DMS 273 (cell line): ENCODE measurements at regions not wholly inside any gene's neighbourhood (a gene's known extent, or its start where the extent isn't known, plus 50 kb on each side); places are given as distances from the start of the nearest gene placed in this dataset.
"Not testable (repeated sequence)": the region's sequence is repeated elsewhere in the genome, so short reads cannot be mapped to it uniquely, and the experiment has no call there.

Experiments used
- DNase-seq: peaks from one replicate; lab custom pipeline; 2025; ENCODE audit not compliant: unreplicated experiment; lab: John Stamatoyannopoulos, UW

DNA sequence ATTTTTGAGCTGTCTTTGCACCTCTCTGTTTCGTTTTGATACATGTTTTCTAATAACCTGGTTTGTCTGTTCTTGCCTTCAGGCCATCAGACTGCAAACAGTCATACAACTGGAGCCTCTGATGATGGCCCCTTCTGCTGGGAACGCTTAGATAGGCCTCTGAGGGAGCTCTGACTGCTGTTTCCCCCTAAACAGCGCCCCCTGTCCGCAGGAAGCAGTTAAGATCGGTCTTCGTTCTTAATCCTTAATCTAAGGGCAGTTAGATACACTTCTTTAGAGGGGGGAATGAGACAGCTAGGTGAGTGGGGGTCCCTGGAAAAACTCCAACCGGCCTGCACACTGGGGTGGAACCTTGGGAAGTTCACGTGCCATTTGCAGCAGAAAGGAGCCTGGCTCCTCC lies 1338.8 kb upstream of the SEL1L start:
- DNase-seq, result peak; percentile 24

DNA sequence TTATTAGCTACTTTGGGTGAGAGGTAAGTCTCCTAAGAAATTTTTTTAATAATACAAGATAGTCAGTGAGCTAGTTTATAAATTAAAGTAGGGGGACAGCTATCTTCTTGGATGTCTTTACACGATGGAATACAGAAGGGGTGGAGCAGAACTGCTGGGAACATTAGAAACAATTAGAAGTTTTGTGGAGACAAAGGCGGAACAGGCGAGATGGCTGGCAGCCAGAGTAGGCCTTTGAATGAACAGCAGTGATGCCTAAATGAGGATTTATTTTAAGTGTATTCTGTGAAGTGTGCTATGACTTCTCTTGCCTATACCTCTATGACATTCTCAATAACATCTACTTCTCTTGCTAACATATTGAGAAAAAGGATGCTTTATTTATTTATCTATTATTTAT lies 1345.3 kb upstream of the SEL1L start:
- no peak for DNase-seq

DNA sequence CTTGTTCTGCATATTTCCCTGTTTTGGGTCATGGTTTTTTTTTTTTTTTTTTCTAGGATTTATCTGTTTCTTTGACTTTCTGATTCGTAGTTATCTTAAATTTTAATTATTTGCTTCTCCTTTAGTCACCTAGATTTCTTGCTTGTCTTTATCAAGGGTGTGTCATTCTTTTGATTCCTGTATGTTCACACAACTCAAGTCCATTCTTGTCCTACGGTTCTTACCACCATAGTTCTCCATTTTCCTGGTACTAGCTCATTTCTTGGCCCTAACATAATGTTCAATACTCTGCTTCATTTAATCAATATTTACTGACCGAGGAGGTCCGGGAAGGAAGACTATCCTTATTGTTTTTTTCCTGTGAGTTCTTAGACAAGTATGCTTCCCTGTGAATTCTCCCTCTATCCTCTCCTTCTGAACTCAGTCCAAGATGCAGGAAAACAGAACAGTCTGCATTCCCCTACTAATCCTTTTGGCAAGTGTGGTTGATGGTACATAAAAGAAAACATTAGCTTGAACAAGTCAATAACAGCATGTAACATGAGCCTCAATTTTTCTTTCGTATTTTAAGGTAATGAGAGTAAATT lies 1346.4 kb upstream of the SEL1L start:
- DNase-seq, result no peak

DNA sequence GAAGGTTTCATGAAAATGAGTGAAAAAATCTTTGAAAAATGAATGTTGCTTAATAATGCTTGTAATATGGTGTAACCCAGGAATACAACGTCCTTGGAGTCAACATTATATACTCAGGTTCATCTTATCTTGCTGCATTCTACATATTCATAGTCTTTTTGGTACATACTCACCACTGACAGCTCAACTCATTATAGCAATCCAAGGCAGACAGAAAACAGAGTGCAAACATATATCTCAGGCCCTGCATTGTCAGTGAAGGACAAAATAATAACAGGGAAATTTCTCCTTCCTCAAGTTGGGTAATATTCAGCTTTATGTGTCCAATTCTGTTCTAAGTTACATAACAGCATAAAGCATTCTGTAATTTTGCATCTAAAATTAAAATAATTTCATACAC lies 1353.0 kb upstream of the SEL1L start:
- no peak for DNase-seq

DNA sequence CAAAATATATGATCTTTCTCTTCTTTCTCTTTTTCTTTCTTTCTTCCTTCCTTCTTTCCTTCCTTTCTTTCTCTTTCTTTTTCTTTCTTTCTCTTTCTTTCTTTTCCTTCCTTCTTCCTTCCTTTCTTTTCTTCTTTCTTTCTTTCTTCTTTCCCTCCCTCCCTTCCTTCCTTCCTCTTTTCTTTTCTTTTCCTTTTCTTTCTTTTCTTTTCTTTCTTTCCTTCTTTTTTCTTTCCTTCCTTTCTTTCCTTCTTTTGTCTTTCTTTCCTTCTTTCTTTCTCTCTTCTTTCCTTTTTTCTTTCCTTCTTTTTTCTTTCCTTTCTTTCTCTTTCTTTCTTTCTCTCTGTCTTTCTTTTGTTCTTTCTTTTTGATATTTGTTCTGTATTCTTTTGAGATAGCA lies 1356.0 kb upstream of the SEL1L start:
- DNase-seq, result no peak

DNA sequence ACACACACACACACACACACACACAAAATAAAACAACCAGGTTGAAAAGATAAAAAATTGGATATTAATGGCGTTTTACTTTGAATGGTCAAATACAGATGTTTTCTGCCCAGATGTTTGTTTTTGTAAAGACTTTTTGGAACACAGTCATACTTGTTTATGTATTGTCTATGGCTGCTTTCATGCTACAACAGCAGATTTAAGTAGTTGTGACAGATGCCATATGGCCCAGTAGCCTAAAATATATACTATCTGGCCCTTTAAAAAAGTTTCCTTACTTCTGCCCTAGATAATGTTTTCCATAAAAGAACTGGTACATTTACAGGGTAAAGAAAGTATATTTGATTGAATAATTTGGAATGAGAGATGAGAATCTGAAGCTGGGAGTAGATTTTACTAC lies 1362.8 kb upstream of the SEL1L start:
- no peak for DNase-seq

DNA sequence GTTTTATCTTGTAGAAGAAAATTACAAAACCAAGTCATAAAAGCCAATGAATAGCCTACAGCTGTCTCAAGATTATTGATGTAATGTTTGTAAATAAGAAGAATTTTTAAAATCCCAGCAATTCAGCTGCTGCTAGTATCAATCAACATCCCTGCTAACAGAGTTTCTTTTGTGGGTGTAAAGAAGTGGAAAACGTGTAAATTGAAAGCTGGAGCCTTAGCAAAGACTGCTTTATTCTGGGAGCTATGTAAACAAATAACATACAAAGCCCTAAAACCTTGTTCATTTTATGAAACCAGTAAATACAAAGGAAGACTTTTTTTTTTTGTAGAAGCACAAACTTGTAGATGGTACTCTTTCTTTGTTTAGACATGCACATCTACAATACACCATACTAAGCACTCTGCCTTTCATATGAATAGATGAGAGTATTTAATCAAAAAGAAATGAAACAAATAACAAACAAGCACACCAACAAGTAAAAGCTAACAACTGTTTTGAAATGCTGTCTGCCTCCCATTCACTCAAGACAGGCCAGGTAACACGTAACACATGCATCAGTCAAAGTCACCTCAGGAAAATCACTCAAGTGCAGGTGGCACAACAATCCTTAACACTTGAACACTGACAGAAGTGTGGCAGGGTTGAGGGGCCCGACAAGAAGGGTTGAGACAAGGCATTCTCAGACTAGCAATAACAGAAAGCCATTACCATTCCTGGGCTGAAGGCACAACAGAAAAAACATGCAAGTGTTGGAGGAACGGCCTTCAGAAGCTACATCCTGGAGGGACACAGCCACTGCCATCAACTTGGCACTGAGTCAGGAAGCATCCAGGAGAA lies 1364.0 kb upstream of the SEL1L start:
- DNase-seq, result no peak

DNA sequence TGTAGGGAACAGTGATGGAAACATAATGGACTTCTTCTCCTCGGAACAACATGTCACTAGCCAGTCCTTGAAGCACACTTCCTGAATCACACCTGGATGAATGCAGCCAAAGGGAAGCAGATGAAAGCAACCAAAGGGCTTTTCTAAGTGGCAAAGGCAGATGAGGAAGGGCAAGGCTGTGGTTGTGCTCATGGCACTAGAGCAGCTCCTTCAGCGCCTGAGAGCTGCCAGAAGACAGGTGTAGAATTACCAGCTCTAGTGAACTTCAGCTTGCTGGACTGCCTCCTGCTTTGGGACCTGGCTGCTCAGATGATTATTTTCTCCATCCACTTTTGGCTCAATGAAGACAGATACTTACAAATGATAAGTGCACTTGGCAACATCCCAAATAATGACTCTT lies 1372.1 kb upstream of the SEL1L start:
- DNase-seq, result no peak

DNA sequence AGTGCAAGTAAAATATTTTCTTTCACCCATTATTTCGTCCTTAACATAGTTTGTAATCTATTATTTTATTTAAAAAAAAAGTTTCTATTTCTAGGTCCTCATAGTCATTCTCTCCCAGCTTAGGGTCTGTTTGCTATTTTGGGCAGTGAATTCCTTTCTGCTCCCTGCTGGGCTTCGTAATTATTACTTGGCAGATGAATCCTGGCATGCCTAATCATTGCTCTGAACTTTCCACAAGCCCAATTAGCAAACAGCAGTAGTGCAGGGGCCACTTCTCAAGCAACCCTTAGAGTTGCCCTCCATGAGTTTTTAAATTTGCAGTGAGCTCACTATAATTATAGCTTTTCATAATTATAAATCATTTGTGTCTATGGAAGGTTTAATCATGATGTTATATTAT lies 1378.3 kb upstream of the SEL1L start:
- DNase-seq, result no peak

DNA sequence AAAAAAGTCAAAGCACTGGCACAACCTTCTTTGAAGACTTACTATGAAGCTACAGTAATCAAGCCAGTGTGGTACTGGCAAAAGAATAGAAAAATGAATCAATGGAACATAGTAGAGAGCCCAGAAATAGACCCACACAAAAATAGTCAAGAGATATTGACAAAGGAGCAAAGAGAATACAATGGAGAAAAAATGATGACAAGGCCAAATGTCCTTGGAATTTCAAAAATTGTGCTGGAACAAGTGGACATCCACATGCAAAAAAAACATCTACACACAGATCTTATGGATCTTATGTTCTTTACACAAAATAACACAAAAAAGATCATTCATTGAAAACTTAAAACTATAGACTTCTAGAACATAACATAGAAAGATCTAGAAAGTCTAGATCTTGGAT lies 1379.7 kb upstream of the SEL1L start:
- no peak for DNase-seq

DNA sequence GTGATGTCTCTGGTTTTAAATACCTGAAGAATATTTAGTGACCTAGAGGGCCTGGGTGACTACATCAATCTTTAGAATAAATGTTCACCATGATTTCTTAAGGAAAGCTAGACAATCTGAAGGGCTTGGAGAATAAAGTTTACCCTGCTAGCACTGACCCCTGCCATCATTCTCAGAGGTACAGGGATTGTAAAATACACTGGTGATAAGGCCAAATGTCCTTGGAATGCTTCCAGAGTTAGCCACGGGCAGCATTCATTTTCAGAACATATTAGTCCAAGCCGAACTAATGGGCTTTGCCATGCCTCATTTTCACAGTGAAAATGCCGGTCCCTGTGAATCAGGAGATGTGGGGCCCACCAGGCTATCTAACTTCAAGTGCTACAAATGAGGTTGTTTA lies 1381.7 kb upstream of the SEL1L start:
- DNase-seq, result no peak

DNA sequence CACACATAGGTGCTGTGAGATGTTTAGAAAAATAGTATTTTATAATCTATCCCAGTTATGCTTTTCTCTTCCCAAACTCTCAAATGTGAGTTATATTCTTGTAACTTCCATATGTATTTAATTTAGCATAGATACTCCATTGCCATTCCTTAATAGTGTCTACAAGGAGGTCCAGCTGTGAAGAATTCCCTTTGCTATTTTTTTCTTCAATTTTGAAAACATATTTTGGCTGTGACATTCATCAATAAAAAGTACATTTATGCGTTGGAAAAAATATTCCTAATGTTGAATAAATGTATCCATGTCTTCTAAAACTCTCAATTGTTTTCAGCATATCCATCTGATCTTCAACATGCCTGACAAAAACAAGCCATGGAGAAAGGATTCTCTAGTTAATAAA lies 1402.0 kb upstream of the SEL1L start:
- no peak for DNase-seq

DNA sequence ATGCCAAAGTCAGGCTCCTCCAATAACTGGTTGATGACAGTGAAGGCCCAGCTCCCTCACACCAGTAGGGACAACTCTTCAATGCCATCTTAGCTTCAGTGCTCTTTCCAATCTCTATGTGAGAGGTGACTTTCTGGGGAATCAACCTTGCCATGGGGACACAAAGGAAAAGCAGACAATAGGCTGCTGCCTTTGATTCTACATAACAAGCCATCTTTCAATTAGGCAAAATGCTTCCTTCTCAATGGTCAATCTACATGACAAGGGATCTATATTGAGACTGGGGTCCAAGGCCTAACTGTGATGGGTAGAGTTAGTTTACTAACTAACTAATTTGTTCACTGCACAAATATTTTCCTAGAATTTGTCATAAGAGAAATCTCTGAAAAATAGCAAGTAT lies 1417.5 kb upstream of the SEL1L start:
- no peak for DNase-seq

DNA sequence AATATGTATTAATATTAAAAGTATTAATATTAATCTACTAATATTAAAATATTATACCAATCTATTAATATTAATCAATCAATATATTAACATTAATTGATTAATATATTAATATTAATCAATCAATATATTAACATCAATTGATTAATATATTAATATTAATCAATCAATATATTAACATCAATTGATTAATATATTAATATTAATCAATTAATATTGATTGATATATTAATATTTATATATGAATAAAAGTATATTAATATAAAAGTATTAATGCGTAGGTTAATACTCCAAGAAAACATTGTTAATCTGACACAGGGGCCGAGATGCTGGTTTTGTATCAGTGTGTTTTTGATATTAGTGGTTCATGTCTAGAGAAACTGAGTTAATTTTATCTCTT lies 1430.1 kb upstream of the SEL1L start:
- DNase-seq, result no peak

DNA sequence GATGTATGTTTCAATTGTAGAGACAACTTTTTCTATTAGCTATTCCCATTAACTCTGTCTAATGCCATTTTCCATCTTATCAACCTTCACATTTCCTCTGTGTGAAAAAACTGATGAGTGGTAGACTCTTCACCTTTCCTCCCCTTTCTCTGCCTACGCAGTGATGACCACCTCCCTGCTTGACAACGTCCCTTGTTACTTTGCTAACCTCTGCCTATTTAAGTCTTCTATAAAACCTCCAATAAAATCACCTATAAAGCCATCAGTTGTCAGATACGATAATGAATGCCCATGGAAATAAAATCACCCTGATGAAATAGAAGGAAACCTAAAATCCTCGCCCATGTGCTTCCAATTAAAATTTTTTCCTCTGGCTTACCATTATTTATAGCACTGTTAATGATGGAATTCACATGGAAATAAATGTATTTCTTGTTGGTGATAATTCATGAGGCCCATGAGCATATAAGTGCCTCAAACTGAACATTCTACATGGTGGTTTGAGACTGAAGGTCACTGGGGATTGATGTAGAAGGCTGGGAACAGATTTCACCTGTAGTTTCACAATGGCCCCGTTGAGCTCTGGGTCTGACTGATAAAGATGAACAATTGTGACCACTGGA lies 1454.0 kb upstream of the SEL1L start:
- no peak for DNase-seq

DNA sequence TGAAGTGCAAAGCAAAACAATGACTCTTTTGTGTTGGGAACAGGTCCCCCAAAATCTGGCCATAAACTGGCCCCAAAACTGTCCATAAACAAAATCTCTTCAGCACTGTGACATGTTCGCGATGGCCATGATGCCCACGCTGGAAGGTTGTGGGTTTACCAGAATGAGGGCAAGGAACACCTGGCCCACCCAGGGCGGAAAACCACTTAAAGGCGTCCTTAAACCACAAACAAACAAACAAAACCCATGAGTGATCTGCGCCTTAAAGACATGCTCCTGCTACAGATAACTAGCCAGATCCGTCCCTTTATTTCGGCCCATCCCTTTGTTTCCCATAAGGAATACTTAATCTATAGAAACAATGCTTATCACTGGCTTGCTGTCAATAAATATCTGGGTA lies 1460.9 kb upstream of the SEL1L start:
- not testable (repeated sequence) for DNase-seq

DNA sequence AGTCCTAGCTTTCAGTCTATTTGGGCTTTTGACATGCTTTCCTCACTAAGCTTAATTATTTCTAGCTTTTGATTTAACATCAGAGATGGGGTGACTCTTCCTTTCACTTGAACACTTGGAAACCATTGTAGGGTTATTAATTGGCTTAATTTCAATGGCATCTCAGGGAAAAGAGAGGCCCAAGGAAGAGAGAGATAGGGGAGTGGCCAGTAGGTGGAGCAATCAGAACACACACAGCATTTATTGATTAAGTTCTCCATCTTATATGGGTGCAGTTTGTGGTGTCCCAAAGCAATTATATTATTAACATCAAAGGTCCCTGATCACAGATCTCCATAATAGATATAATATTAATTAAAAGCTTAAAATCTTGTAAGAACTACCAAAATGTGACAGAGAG lies 1466.1 kb upstream of the SEL1L start:
- peak; percentile 1 for DNase-seq

DNA sequence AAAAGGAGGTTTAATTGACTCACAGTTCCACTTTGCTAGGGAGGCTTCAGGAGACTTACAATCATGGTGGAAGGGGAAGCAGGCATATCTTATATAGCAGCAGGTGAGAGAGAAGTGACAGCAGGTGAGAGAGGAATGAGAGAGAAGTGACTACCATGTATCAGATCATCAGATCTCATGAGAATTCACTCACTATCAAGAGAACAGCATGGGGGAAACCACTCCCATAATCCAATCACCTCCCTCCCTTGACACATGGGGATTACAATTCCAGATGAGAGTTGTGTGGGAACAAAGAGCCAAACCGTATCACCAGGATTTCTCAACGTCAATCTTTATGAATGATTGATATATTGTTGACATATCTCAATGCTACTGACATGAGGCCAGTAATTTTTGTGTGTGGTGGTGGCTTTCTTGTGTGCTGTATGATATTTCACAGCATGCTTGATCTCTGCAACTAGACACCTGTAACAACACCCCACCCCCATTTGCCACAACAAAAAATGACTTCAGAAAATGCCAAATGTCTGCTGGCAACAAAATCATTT lies 1470.9 kb upstream of the SEL1L start:
- DNase-seq, result no peak

DNA sequence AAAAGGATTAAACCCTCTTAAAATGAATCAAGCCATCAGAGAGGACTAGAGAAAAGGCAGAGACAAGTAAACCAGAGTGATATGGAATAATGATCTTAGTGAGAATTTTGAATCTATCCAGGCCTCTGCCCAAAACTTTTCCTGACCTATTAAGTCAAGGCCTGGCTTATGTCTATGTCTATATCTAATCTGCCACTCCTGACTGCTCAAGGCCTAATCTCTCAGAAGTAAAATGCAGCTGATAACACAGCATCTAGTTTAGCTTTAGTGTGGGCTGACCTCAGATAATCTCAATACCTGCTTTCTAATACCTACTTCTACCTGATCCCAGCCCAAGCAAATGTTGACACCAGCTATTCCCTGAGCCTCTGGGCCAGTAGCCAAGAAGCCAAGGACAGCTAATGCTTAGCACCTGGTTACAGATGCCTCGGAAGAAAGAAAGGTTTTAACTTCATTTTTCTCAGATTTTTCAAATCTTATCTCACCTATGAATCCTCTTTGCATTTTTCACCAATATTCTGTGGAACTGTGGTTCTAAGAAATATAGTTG lies 1472.5 kb upstream of the SEL1L start:
- no peak for DNase-seq

DNA sequence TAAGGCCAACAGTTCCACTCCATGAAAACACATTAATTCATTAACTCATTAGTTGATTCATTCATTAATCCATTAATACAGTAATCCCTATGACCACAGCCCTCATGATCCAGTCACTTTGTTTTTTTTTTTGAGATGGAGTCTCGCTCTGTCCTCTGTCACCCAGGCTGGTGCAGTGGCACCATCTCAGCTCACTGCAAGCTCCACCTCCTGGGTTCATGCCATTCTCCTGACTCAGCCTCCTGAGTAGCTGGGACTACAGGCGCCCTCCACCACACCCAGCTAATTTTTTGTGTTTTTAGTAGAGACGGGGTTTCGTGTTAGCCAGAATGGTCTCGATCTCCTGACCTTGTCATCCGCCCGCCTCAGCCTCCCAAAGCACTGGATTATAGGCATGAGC lies 1473.4 kb upstream of the SEL1L start:
- not testable (repeated sequence) for DNase-seq

DNA sequence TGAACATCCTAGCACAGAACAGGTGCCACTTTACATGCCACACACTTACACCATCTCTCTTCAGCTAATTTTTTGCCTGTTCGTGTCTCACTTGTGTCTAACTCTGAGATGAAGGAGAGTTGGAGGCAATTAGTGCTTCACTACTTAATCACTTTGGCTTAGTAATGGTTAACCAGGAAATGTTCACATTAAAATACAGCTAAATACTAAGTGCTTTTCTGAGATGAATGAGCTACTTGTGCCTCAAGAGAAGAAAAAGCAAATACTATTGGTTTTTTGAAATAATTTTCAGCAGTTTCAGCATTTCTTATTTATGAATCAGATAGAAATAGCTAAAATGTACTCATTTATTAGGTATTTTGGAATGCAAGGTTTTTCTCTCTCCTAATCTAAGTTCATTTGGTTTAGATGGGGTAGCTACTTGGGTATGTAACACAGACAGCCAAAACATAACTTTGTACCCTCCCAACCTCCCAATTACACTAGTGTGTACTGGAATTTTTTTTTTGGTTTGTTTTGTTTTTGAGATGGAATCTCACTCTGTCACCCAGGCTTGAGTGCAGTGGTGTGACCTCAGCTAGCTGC lies 1474.1 kb upstream of the SEL1L start:
- no peak for DNase-seq

DNA sequence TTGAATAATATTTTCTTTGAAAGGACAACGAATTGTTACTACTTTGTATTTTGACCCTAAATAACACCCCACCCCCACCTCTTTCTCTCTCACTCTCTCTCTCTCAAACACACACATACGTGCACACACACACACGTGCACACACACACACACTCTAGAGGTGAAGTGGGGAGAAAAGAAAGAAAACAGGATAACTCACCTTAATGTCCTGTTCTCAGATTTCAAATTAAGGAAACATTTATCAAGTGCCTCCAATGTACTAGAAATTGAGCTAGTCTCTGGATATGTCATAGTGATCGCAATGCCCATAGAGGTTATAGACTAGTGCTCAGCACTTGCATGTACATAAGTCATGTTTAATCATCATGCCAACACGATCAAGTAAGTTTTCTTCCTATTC lies 1483.6 kb upstream of the SEL1L start:
- no peak for DNase-seq
